Panc1 (cell line): ENCODE measurements at regions not wholly inside any gene's neighbourhood (a gene's known extent, or its start where the extent isn't known, plus 50 kb on each side); places are given as distances from the start of the nearest gene placed in this dataset.

ENCODE experiments used
- TF ChIP-seq, protein P1 (sequence below): fragments of 450-650 bp; IDR thresholded peaks from 2 replicates; pipeline ENCODE4 v1.5.1; 2017; ENCODE audit warnings: mild to moderate bottlenecking
- TF ChIP-seq, protein P2 (sequence below), 2 experiments: IDR thresholded peaks; 2 replicates each; pipeline ENCODE4 v1.6.1; 2011 to 2012; ENCODE audit warnings: low read depth in 2 of 2, control low read depth in 1 of 2, low read length in 1 of 2, mild to moderate bottlenecking in 1 of 2, moderate library complexity in 1 of 2; ENCODE audit not compliant: insufficient read depth in 1 of 2

DNA sequence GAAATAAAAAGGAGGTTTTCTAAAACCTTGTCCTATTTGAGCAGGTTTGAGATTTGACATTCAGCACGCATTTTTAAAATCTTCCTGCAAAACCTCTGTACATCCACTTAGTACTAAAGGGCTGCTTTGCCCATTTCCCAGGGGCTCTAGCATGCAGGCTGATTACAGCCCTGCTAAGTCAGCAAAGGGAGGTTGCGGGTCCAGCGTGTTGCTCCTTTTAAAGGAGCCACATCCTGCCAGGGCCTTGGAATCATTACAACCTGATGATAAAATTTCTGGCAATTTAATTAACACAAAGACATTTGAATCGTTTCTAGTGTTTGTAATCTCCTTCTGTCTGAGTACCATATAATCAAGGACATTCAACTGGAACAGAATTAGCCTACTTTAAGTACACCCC lies 455.1 kb upstream of the CITED2 start:
- TF ChIP-seq, protein P1, sequence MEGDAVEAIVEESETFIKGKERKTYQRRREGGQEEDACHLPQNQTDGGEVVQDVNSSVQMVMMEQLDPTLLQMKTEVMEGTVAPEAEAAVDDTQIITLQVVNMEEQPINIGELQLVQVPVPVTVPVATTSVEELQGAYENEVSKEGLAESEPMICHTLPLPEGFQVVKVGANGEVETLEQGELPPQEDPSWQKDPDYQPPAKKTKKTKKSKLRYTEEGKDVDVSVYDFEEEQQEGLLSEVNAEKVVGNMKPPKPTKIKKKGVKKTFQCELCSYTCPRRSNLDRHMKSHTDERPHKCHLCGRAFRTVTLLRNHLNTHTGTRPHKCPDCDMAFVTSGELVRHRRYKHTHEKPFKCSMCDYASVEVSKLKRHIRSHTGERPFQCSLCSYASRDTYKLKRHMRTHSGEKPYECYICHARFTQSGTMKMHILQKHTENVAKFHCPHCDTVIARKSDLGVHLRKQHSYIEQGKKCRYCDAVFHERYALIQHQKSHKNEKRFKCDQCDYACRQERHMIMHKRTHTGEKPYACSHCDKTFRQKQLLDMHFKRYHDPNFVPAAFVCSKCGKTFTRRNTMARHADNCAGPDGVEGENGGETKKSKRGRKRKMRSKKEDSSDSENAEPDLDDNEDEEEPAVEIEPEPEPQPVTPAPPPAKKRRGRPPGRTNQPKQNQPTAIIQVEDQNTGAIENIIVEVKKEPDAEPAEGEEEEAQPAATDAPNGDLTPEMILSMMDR = no peak
- TF ChIP-seq, protein P2, sequence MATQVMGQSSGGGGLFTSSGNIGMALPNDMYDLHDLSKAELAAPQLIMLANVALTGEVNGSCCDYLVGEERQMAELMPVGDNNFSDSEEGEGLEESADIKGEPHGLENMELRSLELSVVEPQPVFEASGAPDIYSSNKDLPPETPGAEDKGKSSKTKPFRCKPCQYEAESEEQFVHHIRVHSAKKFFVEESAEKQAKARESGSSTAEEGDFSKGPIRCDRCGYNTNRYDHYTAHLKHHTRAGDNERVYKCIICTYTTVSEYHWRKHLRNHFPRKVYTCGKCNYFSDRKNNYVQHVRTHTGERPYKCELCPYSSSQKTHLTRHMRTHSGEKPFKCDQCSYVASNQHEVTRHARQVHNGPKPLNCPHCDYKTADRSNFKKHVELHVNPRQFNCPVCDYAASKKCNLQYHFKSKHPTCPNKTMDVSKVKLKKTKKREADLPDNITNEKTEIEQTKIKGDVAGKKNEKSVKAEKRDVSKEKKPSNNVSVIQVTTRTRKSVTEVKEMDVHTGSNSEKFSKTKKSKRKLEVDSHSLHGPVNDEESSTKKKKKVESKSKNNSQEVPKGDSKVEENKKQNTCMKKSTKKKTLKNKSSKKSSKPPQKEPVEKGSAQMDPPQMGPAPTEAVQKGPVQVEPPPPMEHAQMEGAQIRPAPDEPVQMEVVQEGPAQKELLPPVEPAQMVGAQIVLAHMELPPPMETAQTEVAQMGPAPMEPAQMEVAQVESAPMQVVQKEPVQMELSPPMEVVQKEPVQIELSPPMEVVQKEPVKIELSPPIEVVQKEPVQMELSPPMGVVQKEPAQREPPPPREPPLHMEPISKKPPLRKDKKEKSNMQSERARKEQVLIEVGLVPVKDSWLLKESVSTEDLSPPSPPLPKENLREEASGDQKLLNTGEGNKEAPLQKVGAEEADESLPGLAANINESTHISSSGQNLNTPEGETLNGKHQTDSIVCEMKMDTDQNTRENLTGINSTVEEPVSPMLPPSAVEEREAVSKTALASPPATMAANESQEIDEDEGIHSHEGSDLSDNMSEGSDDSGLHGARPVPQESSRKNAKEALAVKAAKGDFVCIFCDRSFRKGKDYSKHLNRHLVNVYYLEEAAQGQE (IDR thresholded peaks at IDR 0.05; ENCODE audit: insufficient read depth in 1 of 2, low read depth in 2 of 2, low read length in 1 of 2) = no peak
